GM19468 (cell line): ENCODE measurements at regions not wholly inside any gene's neighbourhood (a gene's known extent, or its start where the extent isn't known, plus 50 kb on each side); places are given as distances from the start of the nearest gene placed in this dataset.

Source experiments
- ATAC-seq: cut with Tn5 transposase; IDR thresholded peaks from one replicate; pipeline ENCODE4 v1.9.1; 2021; ENCODE audit warnings: mild to moderate bottlenecking, moderate library complexity, moderate number of reproducible peaks; ENCODE audit not compliant: unreplicated experiment; ENCODE audit errors: extremely low read depth

DNA sequence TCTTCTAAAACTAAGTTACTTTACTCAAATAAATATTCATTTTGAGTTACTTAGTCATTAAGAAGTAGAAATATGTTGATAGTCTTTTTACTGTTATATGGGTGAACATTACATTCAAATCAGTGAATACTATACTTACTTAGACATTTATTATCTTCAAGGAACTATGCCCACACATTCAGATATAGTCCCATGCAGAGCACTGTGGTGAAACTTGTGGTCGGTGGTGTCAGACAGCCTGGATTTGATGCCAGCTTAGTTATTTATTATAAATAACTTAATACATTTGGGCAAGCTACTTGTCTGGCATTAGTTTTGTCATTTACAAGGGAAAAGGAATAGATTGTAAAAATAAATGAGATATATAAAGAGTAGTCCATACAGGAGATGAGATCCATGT lies 149.5 kb downstream of the RAP2B start:
- no peak for ATAC-seq

DNA sequence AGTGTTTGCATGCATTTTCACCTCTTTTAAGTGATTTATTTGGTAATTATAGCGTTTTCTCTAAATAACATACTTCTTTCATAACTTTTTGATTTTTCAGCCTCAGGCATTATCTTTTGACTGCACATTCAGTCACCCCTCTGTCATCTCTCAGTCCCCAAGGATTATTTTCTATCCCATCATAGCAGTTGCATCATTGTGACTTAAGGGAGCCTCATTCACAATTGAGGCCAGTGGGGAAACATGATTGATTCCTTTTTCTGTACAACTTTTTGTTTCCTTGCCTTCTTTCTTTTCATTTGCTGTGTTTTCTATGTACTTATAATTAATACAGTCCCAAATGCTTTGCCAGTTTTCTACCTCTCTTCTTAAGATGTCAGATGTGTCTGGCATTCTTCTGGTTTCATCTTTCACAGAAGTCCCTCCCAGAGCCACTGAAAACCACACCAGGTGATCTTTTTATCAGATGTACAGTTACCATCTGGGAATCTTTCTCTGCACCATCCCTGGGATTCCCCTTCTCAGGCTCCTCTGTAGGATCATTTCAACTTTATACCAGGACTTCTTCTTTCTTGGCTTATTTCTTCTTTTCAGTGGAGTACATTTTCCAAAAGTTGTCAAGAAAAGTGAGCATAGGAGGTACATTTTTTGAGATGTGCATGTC lies 151.4 kb downstream of the RAP2B start:
- no peak for ATAC-seq

DNA sequence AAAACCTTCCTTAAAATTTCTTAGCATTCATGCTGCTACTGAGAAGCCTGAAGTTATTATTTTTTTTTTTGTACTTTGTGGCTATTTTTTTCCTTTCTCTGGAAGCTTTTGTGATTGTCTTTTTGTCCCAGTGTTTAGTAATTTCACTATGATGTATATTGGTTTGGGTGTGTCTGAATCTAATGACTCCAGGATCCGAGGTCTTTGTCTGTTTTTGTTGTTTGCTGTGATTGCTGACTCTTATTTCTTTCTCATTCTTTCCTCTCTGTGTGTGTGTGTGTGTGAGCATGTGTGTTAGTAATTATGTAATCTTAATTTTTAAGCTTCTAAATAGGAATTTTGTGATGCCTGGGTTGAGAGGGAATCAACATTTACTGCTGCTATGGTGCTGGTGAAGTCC lies 152.0 kb downstream of the RAP2B start:
- no peak for ATAC-seq

DNA sequence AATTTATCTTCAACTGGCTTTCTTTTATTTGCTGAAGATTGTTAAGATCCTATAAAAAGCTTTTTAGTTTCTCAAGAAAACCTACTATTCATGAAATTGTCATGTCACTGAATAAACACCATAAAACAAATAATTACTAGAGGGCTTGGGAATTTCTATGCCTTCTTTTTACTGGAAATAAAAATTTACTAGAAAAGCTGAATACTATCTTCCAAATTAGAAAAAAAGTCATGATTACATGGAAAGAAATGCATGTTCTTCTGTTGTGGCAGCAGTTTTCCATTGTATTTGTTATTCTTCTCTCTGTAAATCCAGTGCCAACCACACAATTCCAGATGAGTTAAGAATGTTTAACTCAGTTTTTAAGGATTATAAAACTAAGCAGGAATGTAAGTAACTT lies 153.8 kb downstream of the RAP2B start:
- no peak for ATAC-seq

DNA sequence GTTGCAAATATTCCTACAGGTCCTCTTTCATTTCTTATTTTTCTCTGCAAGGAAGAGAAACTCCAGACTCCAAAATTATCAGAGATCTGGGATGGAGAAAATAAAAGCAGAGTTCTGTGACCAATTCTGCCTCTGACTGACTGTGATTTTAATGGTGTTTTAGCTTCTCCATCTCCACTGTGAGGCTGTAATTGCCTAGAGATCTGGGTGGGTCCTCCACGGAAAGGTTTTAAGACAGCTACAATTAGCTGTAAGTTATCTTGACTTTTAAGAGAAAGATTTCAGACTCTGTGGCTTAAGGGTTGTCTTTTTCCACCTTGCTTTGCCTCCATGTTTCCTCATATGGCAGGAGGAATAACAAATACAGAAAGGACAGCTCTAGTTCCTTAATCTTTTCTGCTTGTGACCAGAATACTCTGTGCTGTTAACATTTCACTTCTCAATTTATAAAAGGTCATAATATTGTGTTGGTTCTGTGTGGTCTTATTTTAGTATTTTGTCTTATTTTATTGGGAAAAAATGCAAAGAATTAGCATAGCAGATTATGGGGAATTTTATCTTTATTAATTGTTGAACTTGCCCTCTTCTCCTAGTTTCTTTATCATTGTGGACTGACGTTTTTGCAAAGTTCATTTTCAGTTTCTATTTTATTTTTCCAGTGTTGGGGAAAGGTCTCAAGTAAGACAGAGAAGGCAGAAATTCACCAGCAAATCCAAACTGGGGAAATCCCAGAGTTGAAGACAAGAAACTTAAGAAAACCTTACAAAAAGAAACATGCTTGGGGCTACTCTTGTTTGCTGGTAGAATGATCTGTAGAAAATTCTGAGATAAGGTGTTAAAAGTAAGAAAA lies 157.9 kb downstream of the RAP2B start:
- no peak for ATAC-seq

DNA sequence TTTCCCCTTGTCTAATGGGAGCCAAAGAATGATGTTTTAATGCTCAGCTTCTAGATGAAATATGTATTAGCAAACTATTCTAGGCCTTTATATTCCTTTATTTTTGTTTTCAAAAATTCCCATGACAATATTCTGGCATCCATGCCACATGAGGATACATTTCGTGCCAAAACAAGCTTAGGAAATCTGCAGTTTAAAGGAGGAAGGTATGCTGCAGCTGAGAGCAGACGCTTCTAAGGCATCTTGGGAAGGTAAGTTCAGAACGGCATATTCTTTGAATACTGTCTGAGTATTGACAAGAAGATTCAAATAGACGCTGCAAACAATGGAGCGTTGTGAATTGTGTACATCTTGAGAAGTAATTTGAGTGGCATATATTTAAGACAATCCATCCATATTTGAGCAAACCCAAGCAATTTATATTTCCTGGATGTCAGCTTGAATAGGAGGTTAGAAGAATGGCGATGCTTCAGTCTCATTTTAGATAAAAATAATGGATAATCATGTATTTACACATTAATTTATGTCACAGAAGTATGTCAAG lies 158.6 kb downstream of the RAP2B start:
- ATAC-seq = no peak

DNA sequence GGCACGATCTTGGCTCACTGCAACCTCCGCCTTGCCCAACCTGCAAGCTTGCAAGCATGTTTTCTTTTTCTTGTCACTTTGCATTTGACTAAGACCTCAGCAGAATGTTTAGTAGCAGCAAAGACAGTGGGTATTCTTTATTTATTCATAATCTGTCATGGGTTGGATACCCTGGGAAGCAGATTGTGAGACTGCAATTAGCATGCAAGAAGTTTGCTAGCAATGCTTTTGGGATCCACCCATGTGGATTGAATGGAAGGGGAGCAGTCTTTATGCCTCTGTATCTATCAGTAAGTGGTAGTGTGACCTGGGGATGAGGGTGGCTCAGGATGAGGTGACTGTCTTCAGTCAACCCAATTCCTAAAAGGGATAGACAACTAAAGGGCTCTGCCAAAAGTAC lies 166.7 kb downstream of the RAP2B start:
- no peak for ATAC-seq

DNA sequence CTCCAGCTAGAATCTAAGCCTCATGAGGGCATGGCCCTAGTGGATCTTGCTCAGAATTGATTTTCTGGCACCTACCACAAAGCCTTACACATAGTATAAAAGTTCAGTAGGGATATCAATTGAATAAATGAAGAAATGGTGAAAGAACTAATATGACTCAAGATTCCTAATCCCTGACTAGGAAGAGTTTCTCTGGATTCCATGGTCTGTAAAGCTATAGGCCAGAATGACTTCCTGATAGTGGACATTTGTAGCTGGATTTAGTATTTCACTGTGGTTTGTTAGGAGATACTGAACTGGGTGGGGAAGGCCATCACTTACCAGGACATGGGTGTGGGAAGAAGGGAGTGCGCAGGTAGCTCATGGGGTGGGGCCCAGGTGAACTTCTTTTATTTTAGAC lies 168.9 kb downstream of the RAP2B start:
- ATAC-seq = no peak

DNA sequence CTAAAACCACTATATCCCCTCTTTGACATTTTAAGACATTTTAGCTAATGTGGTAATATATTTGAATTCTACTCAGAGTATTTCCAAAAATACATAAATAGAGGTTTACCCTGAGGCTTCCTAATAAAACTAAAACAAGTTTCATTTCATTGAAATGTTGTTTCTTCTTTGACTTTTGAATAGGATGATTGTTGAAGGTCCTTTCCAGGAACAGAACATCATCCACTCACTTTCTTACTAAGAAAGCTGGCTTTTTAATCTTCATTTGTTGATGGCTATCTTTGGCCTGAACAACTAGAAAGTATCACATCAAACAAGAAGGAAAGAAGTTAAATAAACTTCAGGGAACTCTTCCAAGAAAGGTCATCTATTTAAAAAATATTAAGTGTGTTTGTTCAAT lies 169.7 kb downstream of the RAP2B start:
- no peak for ATAC-seq

DNA sequence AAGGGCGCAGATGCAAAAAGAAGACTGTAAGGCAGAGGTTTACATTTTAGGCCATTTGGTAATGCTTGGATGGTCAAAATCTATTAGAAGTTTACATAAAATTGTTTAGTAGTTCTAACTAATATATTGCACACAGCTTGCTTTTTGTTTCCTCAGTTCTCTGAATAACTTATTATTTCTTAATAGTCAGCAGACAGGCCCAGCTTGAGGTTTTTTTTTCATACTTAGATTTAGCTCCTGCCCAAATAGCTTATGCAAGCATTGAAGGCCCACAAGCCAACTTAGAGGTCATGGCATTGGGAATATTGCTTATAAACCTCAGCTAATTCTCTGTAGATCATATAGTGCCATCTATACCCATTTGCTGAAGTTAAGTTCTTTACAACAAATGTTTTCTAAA lies 172.5 kb downstream of the RAP2B start:
- ATAC-seq = no peak

DNA sequence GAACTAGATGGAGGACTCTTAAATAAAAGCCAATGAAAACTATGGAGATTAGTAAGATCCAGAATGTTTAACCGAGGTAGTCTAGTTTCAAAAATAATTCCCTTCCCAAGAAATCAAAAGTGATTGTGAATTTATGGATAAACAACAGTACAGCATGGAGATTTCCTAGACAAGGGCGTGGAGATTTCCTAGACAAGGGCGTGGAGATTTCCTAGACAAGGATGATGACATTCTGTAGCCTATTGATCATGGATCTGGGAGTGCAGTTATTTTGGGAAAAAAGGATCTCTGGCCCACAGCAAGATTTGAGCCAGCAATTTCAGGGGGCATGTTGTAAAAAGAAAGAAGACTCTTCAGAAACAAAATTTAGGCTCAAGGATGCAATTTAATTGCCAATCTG lies 175.3 kb downstream of the RAP2B start:
- no peak for ATAC-seq

DNA sequence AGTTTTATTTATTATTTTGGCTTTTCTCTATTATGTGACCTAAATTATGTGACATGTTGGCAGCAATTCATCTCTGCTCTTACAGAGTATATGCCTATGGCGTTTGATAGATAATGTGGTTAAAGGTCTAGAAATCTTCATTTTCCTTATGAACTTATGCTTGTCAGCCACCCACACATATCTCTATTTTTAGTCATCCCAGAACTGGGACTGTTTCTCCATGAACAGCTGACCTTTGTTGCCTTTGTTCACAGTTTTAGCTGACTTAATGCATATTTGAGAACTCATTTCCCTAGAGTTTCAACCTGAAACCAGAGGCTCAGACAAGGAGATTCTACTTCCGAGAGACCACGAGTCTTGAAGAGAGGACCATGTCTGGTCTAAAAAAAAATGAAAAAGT lies 176.5 kb downstream of the RAP2B start:
- no peak for ATAC-seq

DNA sequence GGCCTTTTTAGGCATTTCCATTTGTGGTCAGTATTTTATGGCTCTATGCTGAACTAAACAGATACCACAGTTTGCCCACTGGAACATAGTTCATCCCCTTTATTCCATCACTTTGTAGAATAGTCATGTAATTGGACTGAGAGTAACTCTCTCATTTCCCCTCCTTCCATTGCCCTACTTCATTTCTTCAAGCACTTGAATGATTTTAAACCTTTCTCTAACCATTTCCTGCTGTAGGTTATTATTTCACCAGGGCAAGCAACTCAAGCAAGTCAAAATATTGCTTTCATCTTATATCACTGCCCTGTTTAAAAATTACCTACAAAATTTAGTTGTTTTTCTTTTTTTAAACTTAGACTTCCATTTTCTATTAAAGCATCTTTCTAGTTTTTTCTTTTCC lies 177.0 kb downstream of the RAP2B start:
- no peak for ATAC-seq

DNA sequence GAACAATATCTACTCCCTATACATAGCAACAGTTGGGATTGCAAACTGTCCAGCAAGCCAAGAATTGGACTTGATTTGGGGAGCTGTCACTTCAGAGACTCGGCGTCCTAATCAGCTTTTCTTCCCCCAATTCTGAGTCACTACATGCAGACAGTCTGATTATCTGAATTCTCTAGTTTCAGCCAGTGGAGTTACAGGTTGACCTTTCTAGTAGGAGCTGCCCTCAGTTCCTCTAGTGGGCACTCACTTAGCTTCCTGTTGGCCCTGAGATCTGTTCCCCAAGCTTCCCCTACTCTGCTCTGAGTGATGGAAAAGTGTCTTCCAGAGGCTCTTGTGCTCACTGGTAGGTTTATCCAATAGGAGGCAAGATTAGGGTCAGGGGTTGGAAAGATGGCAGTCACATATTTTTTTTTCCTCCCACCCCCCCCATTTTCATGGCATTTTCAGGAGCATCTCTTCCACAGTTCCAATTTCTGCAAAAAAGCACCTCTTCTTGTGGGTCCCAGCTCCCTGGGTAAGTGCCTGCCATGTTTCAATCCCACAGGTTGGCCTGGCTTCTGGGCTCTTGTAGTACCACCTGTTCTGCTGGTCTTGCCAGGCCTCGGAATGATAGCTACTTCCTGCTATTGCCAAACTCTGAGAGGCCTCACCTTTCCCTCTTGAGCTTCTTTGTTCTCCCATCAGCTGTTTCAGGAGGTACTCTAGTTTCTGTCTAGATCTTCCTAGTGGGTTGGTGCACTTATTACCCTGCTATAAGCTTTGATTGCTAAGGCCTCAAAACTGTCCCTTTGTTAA lies 182.2 kb downstream of the RAP2B start:
- ATAC-seq = no peak

DNA sequence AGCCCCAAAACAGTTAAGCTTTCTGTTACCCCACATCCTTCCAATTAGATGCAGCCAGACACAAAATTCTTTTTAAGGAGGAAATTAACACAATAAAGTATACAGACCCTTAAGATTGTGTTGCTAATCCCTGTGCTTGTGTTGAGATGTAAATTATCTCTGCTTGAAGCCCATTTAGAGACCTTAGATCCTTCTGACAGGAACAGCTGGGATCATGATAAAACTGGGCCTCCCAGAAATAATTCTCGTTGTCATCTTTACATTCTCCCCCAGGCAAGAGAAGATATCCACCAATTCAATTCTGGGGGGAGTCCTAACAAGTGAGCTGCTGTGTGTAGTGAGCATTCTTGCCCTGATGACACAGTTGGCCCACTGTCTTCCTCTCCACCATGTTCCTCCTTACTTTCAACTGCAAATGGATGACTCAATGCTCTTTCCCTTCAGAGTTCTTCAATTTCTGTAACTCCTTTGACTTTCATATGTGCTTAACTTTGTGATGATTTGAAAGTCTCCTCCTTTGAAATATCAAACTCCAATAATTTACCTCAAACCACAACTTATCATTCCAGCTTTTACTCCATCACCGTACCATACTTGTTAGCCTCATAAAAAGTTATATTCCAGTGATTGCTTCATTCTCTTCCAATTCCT lies 186.6 kb downstream of the RAP2B start:
- ATAC-seq = no peak

DNA sequence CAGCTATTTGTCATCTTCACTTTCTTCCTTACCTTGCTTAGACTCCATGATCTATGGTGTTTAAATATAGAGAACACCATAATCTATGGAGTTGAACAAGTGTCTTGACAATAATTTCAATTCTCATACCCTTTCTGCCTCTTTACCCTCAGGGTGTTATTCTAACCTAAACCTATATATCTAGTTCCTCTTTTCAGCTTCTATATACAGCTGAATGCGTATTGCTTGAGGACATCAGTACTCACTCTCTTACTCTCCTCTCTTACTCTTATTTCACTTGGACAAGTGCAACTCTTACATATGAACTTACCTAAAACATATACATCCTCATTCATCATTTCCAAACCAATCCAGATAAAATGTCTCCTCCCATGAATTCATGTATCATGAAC lies 187.1 kb downstream of the RAP2B start:
- ATAC-seq = no peak

DNA sequence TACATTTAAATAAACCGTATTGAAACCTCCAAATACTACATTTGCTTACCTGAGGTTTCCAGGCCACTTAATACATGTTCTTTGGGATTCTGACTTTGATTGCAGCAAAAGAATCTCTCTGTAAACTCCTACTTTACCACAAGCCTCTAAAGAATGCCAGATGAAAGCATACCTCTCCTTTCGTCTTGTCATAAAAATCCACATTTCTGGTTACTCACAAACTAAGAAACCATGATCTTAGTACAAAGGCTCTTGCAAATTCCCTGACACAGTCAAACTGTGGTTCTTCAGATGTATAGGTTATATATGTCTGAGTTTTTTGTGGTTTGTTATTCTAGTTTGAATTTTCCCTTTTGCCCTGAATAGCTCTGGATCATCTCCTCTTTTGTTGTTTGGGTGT lies 188.4 kb downstream of the RAP2B start:
- no peak for ATAC-seq

DNA sequence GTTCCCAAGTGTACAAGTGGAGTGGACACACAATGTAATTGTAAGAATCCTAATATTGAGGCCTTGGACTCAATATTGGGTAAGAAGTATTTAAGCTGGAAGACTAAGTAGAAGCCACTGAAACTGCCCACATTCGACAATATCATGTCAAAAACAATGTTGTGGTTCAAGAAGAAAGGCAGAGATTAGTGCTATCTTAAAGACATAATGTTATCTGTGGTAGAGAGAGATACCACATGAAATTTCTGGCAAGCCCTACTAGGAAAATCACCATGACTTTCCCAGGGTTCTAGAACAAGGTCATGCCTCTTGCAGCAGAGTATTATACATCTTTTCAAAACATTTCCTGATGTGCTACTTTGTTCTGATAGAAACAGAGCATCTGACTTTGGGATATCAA lies 192.6 kb downstream of the RAP2B start:
- ATAC-seq = no peak

DNA sequence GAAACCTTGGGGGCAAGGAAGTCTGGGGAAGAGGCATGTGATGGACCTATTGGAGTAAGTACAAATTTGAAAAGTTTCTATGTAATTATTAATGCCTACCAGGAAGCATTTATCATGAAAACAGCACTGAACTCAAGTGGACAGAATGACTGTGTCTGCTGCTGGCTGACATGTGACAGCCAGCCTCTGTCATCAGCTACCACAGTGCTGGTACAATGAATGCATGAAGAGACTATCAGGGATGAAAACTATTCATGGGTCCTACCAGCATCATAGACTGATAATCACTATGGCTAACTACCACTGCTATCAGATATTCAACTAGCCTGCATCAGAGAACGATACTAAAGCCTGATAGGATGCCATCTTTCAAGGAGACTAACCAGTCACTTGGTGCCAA lies 193.5 kb downstream of the RAP2B start:
- no peak for ATAC-seq

DNA sequence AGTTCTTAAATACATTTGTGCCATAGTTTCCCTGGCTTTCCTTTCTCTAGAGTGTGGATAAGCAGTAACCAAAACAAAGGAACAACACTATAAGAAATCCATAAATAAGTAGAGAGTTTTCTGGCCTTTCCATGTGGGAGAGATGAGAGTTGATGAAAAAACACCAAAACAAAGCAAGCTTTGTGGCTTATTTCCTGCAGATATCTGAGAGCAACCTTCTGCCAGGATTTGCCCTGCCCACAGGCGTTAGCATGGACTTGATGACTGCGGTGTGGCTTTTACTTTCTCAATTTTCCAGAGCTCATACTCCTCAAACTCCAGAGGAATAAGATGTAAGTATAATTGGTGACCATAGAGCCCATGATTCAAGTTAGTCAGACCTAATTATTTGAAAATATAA lies 194.9 kb downstream of the RAP2B start:
- no peak for ATAC-seq
